HCT116 (cell line): ENCODE measurements at regions not wholly inside any gene's neighbourhood (a gene's known extent, or its start where the extent isn't known, plus 50 kb on each side); places are given as distances from the start of the nearest gene placed in this dataset.

Experiments
- ATAC-seq: fragments of 200-7000 bp; cut with Tn5 transposase; 2 replicates; pipeline ENCODE4 v1.9.1; 2020; ENCODE audit warnings: mild to moderate bottlenecking, moderate library complexity
- BruUV-seq: library from RNA; stranded (reverse); fragments of 400-500 nt; replicated peaks from 2 replicates; lab custom pipeline; 2021; lab: Mats Ljungman, UMichigan
- CTCF ChIA-PET: fragments of 300-600 bp; sonication (Branson Sonifier 250); formaldehyde crosslinking; loops from one replicate; lab custom pipeline; 2021; ENCODE audit warnings: antibody characterized with exemption; lab: Charles Lee
- POLR2A ChIA-PET: fragments of 300-600, 350-600 bp; sonication (Branson Sonifier 250); formaldehyde crosslinking; loops from one replicate; lab custom pipeline; 2021; ENCODE audit warnings: antibody characterized with exemption; lab: Charles Lee
- RAD21 ChIA-PET, 2 experiments: fragments of 300-600 bp; sonication (Branson Sonifier 250); formaldehyde crosslinking; loops; one replicate each; lab custom pipeline; 2023; ENCODE audit warnings: low total read pairs in 2 of 2; ENCODE audit not compliant: uncharacterized antibody in 2 of 2, unreplicated experiment in 2 of 2, low non-redundant PET in 1 of 2; lab: Charles Lee
- DNase-seq: peaks from one replicate; pipeline ENCODE4 v3.0.0-alpha.2; 2010; ENCODE audit warnings: low read depth, low spot score
- H2AFZ ChIP-seq: fragments of 200-600 bp; shearing (Covaris generic), sonication (generic); 2 replicates; pipeline ENCODE4 v1.6.1; 2017; ENCODE audit warnings: low read depth, mixed run types, mixed read lengths, antibody characterized with exemption, low read length; ENCODE audit not compliant: poor library complexity, severe bottlenecking
- H3K27ac ChIP-seq: 2 replicates; pipeline ENCODE4 v1.5.1; 2012; ENCODE audit warnings: low read depth, low read length
- H3K27me3 ChIP-seq: fragments of 200-600 bp; sonication (generic); 2 replicates; pipeline ENCODE4 v1.6.1; 2016; ENCODE audit warnings: mixed run types, low read length, mixed read lengths; ENCODE audit not compliant: insufficient read depth
- H3K36me3 ChIP-seq, 2 experiments: fragments of 200-500 bp in 1 of 2; fragments of 200-600 bp in 1 of 2; sonication (Bioruptor generic) in 1 of 2; sonication (generic) in 1 of 2; 2 replicates each; pipeline versions ENCODE4 v1.5.1 to v1.6.1; 2014 to 2016; ENCODE audit warnings: low read length in 2 of 2, inconsistent platforms in 1 of 2, mixed read lengths in 1 of 2, mixed run types in 1 of 2; ENCODE audit not compliant: insufficient read depth in 2 of 2, control insufficient read depth in 1 of 2
- H3K4me1 ChIP-seq, 2 experiments: fragments of 200-600 bp in 1 of 2; sonication (generic) in 1 of 2; 2 replicates each; pipeline versions ENCODE4 v1.5.1 to v1.6.1; 2012 to 2017; ENCODE audit warnings: low read length in 2 of 2, inconsistent platforms in 1 of 2, mild to moderate bottlenecking in 1 of 2, mixed read lengths in 1 of 2, mixed run types in 1 of 2, moderate library complexity in 1 of 2; ENCODE audit not compliant: insufficient read depth in 2 of 2, control insufficient read depth in 1 of 2
- H3K4me2 ChIP-seq: fragments of 200-600 bp; sonication (generic); 2 replicates; pipeline ENCODE4 v1.6.1; 2017; ENCODE audit warnings: mixed run types, low read length, mixed read lengths
- H3K4me3 ChIP-seq, 2 experiments: fragments of 200-600 bp in 1 of 2; sonication (generic) in 1 of 2; replicated peaks in 1 of 2; 2 replicates each; pipeline ENCODE4 v1.5.1; 2011 to 2016; ENCODE audit warnings: low read length in 2 of 2, control low read depth in 1 of 2, low read depth in 1 of 2, mild to moderate bottlenecking in 1 of 2, mixed read lengths in 1 of 2, mixed run types in 1 of 2
- H3K79me2 ChIP-seq: fragments of 200-600 bp; sonication (generic); 2 replicates; pipeline ENCODE4 v1.6.1; 2017; ENCODE audit warnings: mild to moderate bottlenecking, mixed run types, low read length, moderate library complexity, mixed read lengths; ENCODE audit not compliant: insufficient read depth
- H3K9ac ChIP-seq: fragments of 200-600 bp; sonication (generic); 2 replicates; pipeline ENCODE4 v1.6.1; 2016; ENCODE audit warnings: low read length, mixed read lengths
- H3K9me2 ChIP-seq: fragments of 200-600 bp; sonication (generic), shearing (Covaris generic); 2 replicates; pipeline ENCODE4 v1.6.1; 2017; ENCODE audit warnings: mixed run types, mild to moderate bottlenecking, moderate library complexity; ENCODE audit not compliant: insufficient read depth
- H3K9me3 ChIP-seq, 2 experiments: fragments of 200-500 bp in 1 of 2; fragments of 200-600 bp in 1 of 2; sonication (Bioruptor generic) in 1 of 2; sonication (generic) in 1 of 2; 2 replicates each; pipeline ENCODE4 v1.6.1; 2014 to 2017; ENCODE audit warnings: low read length in 2 of 2, mixed read lengths in 2 of 2, inconsistent platforms in 1 of 2, low read depth in 1 of 2, mild to moderate bottlenecking in 1 of 2, mixed run types in 1 of 2, moderate library complexity in 1 of 2; ENCODE audit not compliant: control insufficient read depth in 1 of 2, insufficient read depth in 1 of 2
- H4K20me1 ChIP-seq: fragments of 200-600 bp; sonication (generic), shearing (Covaris generic); 2 replicates; pipeline ENCODE4 v1.6.1; 2017; ENCODE audit warnings: mixed run types, mild to moderate bottlenecking, moderate library complexity; ENCODE audit not compliant: insufficient read depth
- EGR1 ChIP-seq: IDR thresholded peaks from 2 replicates; pipeline ENCODE4 v1.6.1; 2012; ENCODE audit warnings: low read depth
- ELF1 ChIP-seq: IDR thresholded peaks from 2 replicates; pipeline ENCODE4 v1.6.1; 2012; ENCODE audit warnings: low read depth, borderline replicate concordance
- FOSL1 ChIP-seq: IDR thresholded peaks from 2 replicates; pipeline ENCODE4 v1.6.1; 2012; ENCODE audit warnings: low read depth
- POLR2A ChIP-seq: IDR thresholded peaks from 2 replicates; pipeline ENCODE4 v1.7.0; 2011; ENCODE audit warnings: borderline replicate concordance; ENCODE audit not compliant: insufficient read depth, insufficient read length; ENCODE audit errors: extremely low read depth
- POLR2AphosphoS5 ChIP-seq: IDR thresholded peaks from 2 replicates; pipeline ENCODE4 v1.6.1; 2011; ENCODE audit warnings: mild to moderate bottlenecking, low read depth, low read length, moderate library complexity
- REST ChIP-seq: IDR thresholded peaks from 2 replicates; pipeline ENCODE4 v1.6.1; 2012; ENCODE audit warnings: low read depth
- ZBTB33 ChIP-seq: IDR thresholded peaks from 2 replicates; pipeline ENCODE4 v1.6.1; 2011; ENCODE audit warnings: mild to moderate bottlenecking, low read length, moderate library complexity; ENCODE audit not compliant: insufficient replicate concordance; ENCODE audit errors: extremely low read depth
- ZFX ChIP-seq: fragments of 450-650 bp; IDR thresholded peaks from 2 replicates; pipeline ENCODE4 v1.6.1; 2017
- intact Hi-C: fragments of 100-400 bp; cut with micrococcal nuclease; formaldehyde crosslinking; loops from 2 replicates; pipeline ENCODE4 v1.10.0; 2022
- TF ChIP-seq, protein P1 (sequence below): IDR thresholded peaks from 2 replicates; pipeline ENCODE4 v1.6.1; 2012
- TF ChIP-seq, protein P2 (sequence below), 3 experiments: fragments of 200-600 bp in 1 of 3; sonication (generic) in 1 of 3; IDR thresholded peaks in 2 of 3; conservative IDR thresholded peaks in 1 of 3; 2 replicates each; pipeline ENCODE4 v1.5.1; 2012 to 2017; ENCODE audit warnings: low read depth in 2 of 3, low read length in 2 of 3, antibody characterized with exemption in 1 of 3, borderline replicate concordance in 1 of 3, control low read depth in 1 of 3, mild to moderate bottlenecking in 1 of 3, mixed read lengths in 1 of 3, mixed run types in 1 of 3, moderate library complexity in 1 of 3; ENCODE audit not compliant: insufficient read depth in 1 of 3

- Histone ChIP-seq H3K4me1 (no peaks in the 10 kb centered on the region), H3K9me3 (no peaks in the 10 kb centered on the region), H4K20me1 (no peaks in the 10 kb centered on the region), H3K36me3 (no peaks in the 10 kb centered on the region), H3K79me2 (no peaks in the 10 kb centered on the region), H3K27me3 (peaks cover 36% of the 10 kb centered on the region), H3K4me3 (no peak overlapping the region), H3K27ac (no peak overlapping the region), H3K9me2 (no peaks in the 10 kb centered on the region), H3K9ac (no peak overlapping the region), H3K4me2 (no peak overlapping the region), H2AFZ (no peak overlapping the region)
- ChIA-PET CTCF (no interaction called here), POLR2A (no interaction called here), RAD21 (no interaction called here)
- ATAC-seq = no peak
- BruUV-seq = no TSS peak
- intact Hi-C loops = no loop called here
- DNase-seq = no peak
- TF ChIP-seq ZBTB33 (no peak), REST (no peak), POLR2AphosphoS5 (no peak), POLR2A (no peak), FOSL1 (no peak), ELF1 (no peak), EGR1 (no peak), ZFX (no peak)
- TF ChIP-seq, protein P1, sequence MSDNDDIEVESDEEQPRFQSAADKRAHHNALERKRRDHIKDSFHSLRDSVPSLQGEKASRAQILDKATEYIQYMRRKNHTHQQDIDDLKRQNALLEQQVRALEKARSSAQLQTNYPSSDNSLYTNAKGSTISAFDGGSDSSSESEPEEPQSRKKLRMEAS = no peak
- TF ChIP-seq, protein P2, sequence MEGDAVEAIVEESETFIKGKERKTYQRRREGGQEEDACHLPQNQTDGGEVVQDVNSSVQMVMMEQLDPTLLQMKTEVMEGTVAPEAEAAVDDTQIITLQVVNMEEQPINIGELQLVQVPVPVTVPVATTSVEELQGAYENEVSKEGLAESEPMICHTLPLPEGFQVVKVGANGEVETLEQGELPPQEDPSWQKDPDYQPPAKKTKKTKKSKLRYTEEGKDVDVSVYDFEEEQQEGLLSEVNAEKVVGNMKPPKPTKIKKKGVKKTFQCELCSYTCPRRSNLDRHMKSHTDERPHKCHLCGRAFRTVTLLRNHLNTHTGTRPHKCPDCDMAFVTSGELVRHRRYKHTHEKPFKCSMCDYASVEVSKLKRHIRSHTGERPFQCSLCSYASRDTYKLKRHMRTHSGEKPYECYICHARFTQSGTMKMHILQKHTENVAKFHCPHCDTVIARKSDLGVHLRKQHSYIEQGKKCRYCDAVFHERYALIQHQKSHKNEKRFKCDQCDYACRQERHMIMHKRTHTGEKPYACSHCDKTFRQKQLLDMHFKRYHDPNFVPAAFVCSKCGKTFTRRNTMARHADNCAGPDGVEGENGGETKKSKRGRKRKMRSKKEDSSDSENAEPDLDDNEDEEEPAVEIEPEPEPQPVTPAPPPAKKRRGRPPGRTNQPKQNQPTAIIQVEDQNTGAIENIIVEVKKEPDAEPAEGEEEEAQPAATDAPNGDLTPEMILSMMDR (IDR thresholded peaks at IDR 0.05 in 2 of 3, conservative IDR thresholded peaks at IDR 0.05 in 1 of 3; ENCODE audit: borderline replicate concordance in 1 of 3, insufficient read depth in 1 of 3, low read depth in 2 of 3, low read length in 2 of 3) = no peak
These were observed 57.8 kb upstream of the BACE2 start for GRCh38 chr21:41110161-41110560.
